GM18867 (cell line): ENCODE measurements at regions not wholly inside any gene's neighbourhood (a gene's known extent, or its start where the extent isn't known, plus 50 kb on each side); places are given as distances from the start of the nearest gene placed in this dataset.

ENCODE experiments used
- ATAC-seq: cut with Tn5 transposase; IDR thresholded peaks from one replicate; pipeline ENCODE4 v1.9.1; 2021; ENCODE audit warnings: mild to moderate bottlenecking, moderate library complexity; ENCODE audit not compliant: unreplicated experiment

DNA sequence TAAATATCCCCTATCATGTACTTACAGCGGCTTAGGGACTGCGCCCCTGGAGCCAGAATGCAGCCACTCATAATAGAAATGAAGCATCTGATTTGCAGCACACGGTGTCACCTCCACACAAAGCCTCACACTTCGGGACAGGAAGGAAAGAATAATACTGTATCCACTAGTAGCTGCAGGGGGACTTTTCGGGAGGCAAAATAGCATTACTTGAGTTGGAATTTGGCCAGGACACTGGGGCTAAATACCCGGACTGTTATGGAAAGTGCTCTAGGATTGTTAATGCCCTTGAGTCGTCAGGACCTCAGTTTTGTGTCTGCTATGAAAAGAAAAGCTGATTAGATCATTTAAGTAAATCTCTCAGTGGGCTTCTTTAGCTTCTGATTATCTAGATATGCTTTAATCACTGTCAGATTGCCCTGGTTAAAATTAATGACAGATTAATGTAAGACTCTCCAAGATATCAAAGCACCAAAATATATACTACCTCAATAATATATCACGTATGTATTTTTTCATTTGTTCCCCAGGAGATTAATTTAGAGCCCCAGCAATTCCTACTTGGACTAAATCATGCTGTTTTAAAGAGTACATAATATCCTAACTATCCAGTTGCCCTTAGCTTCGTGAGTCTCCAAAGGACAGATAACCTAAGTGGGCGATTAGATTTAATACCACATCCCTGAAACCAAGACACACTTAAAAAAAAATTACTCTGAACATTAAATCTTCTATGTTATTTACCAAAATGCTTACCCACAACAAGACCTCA, 173.0 kb upstream of the NEBL start:
- ATAC-seq = no peak

DNA sequence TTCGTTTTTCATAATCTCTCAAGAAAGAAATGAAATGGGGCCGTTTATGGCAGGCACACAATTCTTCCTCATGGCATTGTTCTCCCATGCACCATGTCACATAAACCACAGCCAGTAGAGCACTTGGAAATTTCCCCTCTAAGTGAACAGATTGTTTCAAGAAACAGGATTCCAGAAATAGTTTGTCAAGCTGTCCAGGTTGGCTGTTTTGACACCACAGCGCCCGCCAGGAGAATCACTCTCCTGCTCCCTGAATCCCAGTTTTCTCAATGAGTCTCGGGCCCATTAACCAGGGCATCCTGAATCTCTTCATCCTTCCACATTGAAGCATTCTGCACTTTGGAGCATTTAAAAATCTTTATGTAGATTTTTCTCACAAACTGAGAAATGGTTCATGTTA, 172.2 kb upstream of the NEBL start:
- ATAC-seq = no peak

DNA sequence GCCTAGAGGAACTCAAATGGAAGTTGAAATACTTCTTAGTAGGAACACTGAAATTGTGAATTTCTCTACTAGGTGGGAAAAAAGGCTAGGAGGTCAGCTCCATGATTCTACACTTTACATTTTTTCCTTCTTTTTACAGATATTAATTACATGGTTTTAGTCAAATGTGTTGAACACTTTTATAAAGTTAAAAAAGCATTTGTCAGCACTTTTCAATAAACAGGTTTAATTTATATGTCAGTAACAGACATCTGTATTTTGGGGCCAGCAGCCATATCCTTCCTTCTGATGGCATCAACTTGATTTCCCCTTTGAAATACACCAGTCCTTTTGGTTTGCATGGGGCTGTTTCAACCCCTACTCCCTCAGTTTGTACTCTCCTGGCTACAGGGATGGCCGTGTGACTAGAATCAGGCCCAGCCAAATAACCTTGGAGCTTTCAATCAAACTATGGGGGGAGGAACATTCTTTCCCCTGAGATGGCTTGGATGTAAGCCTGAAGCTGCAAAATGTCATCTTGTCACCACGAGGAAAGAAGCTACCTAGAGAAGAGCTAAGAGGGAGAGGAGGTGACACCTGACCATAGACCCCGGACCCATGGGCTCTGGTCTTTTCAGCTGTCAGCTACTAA, 171.0 kb upstream of the NEBL start:
- ATAC-seq = no peak

DNA sequence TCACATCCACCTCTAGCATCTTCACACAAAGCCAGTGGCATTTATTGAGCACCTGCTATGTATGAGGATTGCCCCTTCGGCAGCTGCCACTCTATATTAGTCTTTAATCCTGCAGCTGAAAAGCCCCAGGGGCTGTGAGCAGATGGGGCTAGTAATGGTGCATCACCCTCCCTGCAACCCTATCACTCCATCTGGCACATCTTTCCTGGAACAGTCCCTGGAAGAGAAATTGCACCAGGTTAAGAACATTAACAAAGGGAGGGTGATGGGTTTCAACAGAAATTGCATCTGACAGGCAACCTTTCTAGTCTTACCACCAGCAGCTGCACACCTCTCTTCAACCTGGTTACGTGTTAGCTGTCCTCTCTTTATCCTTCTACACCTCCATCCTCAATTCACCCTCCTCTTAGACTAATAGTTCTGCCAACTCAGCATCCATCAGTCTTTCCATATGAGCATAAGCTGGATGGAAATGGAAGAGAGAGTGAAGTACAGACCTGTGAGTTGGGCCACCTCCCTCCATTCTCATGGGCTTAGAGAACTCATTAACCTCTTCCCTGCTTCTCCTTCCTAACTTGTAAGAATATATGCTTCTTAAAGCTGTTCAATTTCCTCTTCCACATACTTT, 168.6 kb upstream of the NEBL start:
- ATAC-seq = no peak

DNA sequence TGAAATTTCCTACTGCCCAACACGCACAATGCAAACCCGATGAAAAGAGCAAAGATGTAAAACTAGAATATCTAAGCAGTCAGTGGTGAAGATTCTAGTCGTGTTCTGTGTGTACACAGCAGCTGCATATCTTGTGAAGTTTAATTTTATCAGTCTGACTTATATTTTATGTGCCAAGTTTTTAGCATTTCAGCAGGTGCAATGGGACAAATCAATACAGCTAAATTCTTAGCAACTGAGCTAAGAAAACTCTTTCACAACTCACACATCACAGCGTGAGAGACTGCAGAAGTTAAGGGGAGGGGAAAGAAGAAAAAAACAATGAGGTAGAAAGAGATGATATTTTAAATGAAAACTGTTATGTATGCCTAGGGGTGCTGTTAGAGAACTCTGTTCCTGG, 164.9 kb upstream of the NEBL start:
- ATAC-seq = no peak

DNA sequence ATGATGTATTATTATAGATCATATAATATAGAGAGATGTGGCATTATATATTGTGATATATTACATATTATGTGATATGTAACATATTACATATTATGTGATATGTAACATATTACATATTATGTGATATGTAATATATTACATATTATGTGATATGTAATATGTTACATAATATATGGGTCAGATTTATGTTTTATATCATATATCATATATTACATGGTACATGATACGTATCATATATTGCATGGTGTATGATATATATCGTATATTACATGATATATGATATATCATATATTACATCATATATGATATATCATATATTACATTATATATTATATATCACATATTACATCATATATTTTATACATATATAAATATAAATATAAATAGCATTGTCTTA, 164.1 kb upstream of the NEBL start:
- ATAC-seq = no peak

DNA sequence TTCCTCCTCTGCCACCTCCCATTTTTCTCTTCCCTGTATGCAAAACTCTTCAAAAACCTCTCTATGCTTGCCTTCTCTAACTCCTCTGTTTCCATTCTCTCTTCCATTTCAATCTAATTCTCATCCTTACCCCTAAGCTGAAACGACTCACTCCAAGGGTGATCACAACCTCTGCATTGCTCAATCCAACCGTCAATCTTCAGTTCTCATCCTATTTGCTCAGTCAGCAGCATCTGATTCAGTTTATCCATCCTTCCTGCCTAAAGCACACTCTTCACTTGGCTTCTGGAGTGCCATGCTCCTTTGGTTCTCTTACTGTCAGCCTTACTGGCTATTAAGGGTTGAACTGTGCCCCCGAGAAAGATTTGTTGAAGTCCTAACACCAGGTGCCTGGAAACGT, 163.5 kb upstream of the NEBL start:
- ATAC-seq = no peak

DNA sequence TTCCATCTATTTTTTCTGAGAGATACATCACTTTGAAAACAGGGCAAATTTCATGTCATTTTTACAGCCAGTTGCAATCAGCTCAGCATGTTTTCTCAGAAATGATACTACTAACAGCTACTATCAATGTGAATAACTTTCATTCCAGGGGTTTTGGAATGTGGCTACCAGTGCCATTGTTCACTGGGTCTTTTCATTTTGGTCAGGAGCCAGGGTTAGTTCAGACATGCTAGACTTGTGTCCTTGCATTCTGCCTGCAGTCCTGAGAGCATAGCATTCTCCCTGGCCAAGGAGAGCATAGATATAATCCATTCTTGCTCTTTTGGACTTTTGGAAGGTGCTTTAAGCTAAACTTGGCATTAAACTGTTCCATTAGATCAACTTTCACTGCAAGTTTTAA, 160.9 kb upstream of the NEBL start:
- ATAC-seq = no peak

DNA sequence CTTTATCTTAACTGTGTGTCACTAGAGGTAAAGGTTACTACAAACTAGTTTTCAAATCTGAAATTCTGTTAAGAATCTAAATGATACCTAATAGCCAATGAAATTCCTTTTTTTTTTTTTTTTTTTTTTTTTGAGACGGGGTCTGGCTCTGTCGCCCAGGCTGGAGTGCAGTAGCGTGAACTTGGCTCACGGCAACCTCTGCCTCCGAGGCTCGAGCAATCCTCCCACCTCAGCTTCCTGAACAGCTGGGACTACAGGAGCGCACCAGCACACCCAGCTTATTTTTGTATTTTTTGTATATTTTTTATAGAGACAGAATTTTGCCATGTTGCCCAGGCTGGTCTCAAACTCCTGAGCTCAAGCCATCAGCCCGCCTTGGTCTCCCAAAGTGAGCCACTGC, 160.3 kb upstream of the NEBL start:
- ATAC-seq = no peak

DNA sequence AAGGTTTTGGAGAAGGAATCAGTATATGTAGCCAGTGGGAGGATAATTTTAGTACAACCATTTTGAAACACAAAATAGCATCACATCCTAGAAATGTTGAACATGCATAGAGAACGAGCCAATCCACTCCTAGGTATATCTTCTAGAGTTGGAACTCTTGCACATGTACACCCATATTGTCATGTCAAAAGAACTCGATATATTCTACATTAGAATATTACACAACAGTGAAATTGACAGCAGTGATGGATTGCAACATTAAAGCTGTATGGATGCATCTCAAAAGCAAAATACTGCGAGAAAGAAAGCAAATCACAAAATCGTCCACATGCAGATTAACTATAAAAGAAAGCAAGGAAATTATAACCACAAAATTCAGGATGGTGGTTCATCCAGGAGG, 159.3 kb upstream of the NEBL start:
- ATAC-seq = no peak

DNA sequence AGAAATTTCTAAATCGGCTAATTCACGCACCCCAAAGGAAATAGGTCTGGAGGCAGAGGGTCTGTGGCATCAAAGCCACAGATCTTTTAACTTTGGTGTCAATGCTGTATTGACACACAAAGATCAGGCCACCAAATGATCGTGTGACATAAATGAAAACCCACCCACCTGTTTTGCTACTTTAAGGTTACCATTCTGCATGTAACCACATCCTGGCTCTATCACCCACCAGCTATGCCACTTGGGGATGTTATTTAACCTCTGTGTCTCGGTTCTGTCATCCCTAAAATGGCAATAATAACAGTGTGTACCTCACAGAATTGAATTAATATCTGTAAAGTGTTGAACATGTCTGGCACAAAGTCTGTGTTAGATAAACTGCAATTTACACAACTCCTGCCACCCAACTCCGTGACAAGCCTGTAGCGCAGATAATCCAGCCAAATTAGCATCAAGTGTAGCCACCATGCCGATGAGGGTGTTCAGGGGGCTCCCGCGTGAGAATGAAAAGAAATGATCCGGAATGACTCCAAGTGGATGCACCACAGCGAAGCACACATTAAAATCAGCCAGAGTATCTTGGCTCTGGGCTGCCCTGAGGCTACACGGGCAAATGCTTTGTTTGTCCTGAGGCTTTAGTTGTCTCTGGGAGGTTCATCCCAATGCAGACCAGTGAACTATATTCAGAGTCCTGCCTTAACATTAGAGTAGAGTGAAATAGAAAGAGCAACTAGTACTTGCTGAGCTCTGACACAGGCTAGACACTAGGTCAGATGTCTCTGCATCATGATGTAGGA, 158.4 kb upstream of the NEBL start:
- no peak for ATAC-seq

DNA sequence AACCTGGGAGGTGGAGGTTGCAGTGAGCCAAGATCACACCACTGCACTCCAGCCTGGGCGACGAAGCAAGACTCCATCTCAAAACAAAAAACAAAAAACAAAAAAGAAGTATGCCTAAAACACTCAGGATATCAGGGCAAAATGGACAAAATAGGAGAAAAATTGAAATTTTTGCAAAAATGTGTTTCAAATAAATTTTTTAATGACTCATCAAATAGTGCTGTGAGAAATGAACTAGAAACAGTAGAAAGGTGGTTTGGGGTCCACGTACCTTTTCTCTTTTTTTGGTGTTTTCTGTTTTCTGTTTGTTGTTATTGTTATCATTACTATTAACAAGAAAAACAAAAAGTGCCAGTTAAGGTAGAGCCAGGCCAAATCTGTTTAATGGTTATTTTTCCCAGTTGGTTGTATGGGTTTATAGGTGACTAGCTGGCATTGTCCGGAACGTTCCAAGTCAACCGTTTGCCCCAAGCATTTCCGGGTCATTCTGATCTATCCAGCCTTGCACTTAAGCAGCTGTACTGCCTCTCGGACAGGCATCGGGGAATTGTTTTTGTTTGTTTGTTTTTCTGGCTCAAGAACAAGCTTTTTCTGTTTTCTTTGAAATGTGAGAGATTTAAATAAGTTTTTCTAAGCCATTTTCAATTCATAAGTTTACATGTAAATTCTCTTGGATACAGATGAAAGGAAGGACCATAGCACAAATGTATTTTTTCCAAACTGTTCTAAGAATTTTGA, 157.0 kb upstream of the NEBL start:
- no peak for ATAC-seq

DNA sequence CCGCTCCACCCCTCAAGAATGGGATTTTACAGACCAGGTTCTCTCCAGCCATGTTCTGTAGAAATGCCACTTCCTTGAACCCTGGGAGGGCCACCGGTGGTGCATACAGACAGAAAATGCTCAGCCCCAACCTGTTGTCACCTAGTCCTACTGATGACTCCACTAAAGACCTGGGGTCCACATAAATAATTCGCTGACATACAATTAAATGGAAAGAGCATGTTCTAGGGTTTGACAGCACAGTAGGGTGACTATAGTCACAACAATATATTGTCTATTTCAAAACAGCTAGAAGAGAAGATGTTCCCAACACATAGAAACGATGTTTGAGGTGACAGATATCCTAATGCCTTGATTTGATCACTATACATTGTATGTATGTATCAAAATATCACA, 155.6 kb upstream of the NEBL start:
- ATAC-seq = no peak

DNA sequence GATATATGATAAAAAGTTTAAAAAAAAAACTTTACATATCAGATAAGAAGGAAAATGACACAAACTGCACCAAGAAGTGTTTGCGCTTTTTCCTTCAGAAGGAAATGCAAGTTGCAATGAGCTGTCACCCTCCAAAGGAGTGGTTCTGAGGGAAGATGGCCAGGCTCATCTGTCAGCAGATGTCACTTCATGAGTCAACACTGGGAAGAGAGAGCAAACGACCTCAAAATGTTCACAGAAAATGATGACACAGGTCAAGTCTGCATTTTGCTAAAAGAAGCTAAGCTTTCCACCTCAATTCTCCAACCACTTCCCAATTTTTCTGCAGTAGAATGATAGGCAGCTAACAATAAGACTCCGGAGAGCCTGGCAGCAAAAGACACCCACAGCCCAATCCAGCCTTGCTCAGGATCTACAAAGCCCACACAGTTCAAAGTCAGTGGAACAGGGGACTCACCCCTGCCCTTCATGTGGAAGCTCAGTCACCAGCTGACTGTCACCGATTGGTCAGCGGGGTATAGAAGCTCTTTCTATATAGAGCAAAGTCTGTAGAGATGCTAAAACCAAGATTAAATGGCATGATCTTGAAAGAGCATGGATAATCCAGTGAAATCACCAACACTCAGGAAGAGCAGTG, 155.1 kb upstream of the NEBL start:
- ATAC-seq = no peak

DNA sequence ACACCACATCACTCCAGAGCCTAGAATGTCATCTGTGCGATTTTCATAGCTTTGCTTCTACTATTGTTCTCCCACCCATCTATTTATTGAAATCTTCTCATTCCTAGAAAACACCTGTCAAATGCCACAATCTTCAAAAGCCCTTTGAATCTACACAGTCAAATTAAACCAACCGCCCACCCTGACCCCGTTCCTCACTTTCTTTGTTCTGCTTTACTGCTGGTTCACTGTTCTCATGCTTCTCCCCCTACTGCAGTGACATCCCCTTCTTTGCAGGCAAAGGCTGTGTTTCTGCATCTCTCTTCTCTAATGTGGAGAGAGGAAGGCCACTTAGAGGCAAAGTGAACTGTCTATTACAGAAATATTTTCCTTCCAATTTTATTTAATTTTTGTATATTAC, 152.4 kb upstream of the NEBL start:
- no peak for ATAC-seq

DNA sequence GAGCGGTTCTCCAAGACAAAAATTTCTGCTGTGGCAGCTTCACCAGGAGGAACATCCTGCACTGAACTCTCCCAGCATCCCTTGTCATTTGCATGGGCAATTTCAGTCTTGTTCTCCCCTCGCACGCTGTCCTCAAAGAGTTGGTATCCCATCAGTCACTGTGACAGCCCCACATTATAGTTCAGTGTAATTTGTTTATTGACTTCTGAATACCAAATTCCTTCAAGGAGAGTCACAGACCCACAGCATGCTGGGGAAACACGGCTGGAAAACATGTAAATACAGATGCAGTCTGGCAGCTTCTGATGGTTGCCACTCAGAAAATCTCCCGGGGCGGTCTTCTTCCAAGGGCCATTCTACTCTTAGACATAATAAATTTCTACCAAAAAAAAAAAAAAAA, 151.0 kb upstream of the NEBL start:
- ATAC-seq = no peak

DNA sequence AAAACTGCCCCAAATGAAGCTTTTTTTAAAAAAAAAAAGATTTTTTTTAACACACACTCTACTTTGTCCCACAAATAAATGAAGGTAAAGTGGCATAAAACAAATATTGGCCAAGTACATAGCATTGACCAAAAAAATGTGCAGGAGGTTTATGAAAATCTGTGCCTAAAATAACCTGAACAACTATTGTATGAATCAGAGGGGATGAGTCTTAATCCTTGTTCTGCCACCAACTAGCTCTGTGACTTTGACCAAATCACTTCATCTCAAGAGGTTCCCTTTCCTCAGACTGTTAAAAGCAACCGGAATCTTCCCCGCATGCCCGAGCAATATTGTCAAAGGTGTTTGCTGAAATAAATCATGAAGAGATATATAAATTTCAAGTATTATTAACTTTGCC, 150.4 kb upstream of the NEBL start:
- ATAC-seq = no peak

DNA sequence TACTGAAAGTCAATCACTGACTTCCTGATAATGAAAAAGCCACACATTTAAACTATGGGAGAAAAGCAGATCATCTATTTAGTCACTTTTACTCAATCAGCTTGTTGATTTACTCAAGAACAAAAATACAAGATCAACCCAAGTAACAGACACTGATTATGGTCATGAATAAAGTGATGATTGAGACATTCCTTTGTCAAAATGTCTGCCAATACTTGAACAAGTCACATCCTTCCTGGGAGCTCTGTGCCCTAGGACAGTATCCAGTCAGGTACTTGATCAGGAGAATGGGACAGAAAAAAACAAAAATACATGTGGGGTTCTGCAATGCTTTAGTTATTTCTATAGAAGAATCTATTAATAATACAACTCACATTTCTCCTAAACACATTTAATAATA, 150.0 kb upstream of the NEBL start:
- no peak for ATAC-seq

DNA sequence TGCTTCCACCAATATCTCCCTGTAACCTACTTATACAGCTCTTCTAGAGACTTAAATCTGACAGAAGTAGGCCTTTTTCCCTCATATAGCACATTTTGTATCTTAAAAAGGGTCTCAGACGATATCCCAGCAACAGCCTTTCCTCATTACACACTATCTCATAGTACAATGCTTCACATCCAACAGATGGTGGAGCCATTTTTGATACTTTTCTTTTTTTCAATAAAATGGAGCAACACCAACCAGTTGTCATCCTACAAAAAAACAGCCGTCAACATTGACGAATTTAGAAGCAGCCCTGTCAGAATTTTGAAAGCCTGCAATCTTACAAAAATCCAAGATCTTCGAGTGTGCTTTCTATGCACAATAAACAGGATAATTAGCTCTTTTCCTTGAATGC, 145.9 kb upstream of the NEBL start:
- no peak for ATAC-seq

DNA sequence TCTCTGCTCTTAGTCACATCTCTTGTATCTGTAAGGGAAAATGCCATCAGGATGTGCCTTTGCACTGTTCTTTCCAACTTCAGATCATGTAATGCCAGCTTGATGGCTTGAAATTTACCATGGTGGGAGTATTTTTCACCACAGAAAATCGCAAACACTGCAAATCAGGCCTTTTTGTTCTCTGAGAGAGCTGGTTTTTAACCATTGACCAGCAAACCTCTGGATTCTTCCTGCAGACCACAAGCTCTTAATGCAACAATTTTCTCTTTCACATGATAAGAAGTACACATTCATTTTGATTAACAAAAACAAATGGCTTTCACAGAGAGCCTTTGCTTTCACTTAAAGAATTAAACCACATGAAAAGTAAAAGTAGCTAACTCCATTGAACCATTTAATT, 145.4 kb upstream of the NEBL start:
- ATAC-seq = no peak
